Breast epithelium (tissue), 3 donors: ENCODE measurements at regions not wholly inside any gene's neighbourhood (a gene's known extent, or its start where the extent isn't known, plus 50 kb on each side); places are given as distances from the start of the nearest gene placed in this dataset.

Source experiments
- POLR2A ChIP-seq: fragments of 450-650 bp; IDR thresholded peaks from one replicate; pipeline ENCODE4 v1.6.1; 2016; ENCODE audit warnings: antibody characterized with exemption, mild to moderate bottlenecking, moderate library complexity
- POLR2AphosphoS5 ChIP-seq, 3 donors: sonication (generic); formaldehyde crosslinking; IDR thresholded peaks; one replicate each; pipeline ENCODE4 v1.6.1; 2017; ENCODE audit warnings: antibody characterized with exemption in 3 of 3
- TF ChIP-seq, protein P1 (sequence below), 3 donors: fragments of 450-650 bp; IDR thresholded peaks; one replicate each; pipeline ENCODE4 v1.5.1; 2016 to 2017; ENCODE audit warnings: antibody characterized with exemption in 3 of 3, mild to moderate bottlenecking in 3 of 3, moderate library complexity in 3 of 3

GRCh38 chr16:54631782-54632181 is 298.9 kb upstream of the IRX5 start:
- TF ChIP-seq POLR2AphosphoS5 (IDR thresholded peaks at IDR 0.05) (no peak), POLR2A (no peak)
- TF ChIP-seq, protein P1, sequence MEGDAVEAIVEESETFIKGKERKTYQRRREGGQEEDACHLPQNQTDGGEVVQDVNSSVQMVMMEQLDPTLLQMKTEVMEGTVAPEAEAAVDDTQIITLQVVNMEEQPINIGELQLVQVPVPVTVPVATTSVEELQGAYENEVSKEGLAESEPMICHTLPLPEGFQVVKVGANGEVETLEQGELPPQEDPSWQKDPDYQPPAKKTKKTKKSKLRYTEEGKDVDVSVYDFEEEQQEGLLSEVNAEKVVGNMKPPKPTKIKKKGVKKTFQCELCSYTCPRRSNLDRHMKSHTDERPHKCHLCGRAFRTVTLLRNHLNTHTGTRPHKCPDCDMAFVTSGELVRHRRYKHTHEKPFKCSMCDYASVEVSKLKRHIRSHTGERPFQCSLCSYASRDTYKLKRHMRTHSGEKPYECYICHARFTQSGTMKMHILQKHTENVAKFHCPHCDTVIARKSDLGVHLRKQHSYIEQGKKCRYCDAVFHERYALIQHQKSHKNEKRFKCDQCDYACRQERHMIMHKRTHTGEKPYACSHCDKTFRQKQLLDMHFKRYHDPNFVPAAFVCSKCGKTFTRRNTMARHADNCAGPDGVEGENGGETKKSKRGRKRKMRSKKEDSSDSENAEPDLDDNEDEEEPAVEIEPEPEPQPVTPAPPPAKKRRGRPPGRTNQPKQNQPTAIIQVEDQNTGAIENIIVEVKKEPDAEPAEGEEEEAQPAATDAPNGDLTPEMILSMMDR (IDR thresholded peaks at IDR 0.05): no peak
